ENCODE measurements at regions not wholly inside any gene's neighbourhood (a gene's known extent, or its start where the extent isn't known, plus 50 kb on each side); places are given as distances from the start of the nearest gene placed in this dataset.

DNA sequence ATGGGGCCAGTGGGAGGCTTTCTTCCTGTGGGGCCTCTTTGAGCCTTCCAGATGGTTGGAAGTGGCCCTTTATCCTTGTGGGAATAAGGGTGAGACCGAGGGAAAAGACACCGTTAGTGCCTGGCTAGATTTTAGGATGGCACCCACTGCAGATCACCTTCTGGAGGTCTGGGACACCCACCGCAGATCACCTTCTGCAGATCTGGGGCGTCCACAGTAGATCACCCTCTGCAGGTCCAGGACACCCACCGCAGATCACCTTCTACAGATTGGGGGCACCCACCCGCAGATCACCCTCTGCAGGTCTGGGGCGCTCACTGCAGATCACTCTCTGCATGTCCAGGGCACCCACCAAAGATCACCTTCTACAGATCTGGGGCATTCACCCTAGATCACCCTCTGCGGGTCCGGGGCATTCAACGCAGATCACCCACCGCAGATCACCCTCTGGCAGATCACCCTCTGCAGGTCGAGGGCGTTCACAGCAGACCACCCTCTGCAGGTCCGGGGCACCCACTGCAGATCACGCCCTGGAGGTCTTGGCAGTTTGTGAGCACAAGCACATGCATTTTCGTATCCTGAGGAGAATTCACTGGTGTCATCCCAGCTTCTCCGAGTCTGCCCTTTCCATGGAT is 153.4 kb upstream of the TSHZ3 start:
- DNase-seq, result no peak
- Mint-ChIP-seq H3K27me3 (peaks cover 18% of the 10 kb centered on the region), H3K27ac (no peak overlapping the region), H3K4me3 (no peak overlapping the region), H3K36me3 (ENCODE audit: low read depth) (no peaks in the 10 kb centered on the region), H3K9me3 (no peaks in the 10 kb centered on the region), H3K4me1 (ENCODE audit: low read depth) (no peaks in the 10 kb centered on the region)

DNA sequence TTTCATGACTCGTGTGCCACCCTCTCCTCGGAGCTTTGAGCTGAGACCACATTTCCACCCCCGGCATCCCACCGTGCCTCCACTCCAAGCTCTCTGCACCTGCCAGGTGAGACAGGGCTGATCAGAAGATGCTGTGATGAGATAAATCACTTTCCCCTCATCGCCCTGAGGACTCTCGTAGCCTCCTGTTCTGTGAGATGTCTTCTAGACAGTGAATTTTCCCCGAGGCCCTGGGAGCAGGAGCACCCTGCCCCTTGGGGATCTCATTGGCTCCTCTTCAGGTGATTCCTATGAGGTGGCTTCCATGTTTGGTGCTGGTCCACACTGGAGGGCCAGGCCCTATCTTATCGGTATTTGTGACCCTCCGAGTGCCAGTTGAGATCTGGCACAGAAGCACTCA is 154.0 kb upstream of the TSHZ3 start:
- Mint-ChIP-seq H3K27me3 (peaks cover 18% of the 10 kb centered on the region), H3K9me3 (no peaks in the 10 kb centered on the region), H3K4me1 (ENCODE audit: low read depth) (no peaks in the 10 kb centered on the region), H3K27ac (no peak overlapping the region), H3K36me3 (ENCODE audit: low read depth) (no peaks in the 10 kb centered on the region), H3K4me3 (no peak overlapping the region)
- no peak for DNase-seq

DNA sequence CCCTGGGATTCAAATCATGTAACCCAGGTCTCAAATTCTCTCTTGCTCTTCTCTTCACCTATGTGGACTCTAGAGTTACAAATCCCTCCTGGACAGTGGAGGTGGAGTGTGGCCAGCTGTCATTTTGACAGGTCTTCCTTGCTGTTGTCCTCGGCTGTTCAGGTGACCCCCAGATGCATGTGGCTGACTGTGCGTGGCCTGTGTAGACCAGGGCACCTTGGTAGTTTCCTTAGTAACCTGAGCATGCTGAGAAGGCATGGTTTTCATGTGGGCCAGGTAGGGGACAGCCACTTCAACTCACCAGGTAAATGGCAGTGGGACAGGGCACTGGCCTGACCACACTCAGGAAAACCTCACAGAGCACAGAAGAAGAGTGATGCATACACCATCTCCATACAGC is 155.0 kb upstream of the TSHZ3 start:
- no peak overlapping the region for H3K27ac Mint-ChIP-seq
- peaks cover 18% of the 10 kb centered on the region for H3K27me3 Mint-ChIP-seq
- DNase-seq, result no peak
- H3K36me3 Mint-ChIP-seq (ENCODE audit: low read depth), result no peaks in the 10 kb centered on the region
- H3K9me3 Mint-ChIP-seq, result no peaks in the 10 kb centered on the region
- no peak overlapping the region for H3K4me3 Mint-ChIP-seq
- no peaks in the 10 kb centered on the region for H3K4me1 Mint-ChIP-seq (ENCODE audit: low read depth)

DNA sequence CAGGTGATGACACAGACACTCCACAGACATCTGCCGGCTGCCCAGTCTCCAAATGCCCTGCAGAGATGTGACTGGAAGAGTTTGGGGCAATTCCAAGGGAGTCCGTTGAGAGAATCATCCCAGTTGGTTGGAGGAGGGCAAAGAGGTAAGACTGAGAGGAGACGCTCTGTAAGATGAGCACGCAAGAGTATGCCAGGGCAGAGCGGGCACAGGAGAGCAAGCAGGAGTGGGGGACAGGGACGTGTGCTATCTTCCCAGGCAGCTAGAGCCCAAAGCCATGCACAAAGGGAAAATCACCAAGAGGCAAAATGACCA is 156.3 kb upstream of the TSHZ3 start:
- no peak overlapping the region for H3K4me3 Mint-ChIP-seq
- H3K4me1 Mint-ChIP-seq (ENCODE audit: low read depth), result no peaks in the 10 kb centered on the region
- H3K27me3 Mint-ChIP-seq, result peaks cover 14% of the 10 kb centered on the region
- DNase-seq, result no peak
- H3K27ac Mint-ChIP-seq, result no peak overlapping the region
- H3K9me3 Mint-ChIP-seq, result no peaks in the 10 kb centered on the region
- no peaks in the 10 kb centered on the region for H3K36me3 Mint-ChIP-seq (ENCODE audit: low read depth)

DNA sequence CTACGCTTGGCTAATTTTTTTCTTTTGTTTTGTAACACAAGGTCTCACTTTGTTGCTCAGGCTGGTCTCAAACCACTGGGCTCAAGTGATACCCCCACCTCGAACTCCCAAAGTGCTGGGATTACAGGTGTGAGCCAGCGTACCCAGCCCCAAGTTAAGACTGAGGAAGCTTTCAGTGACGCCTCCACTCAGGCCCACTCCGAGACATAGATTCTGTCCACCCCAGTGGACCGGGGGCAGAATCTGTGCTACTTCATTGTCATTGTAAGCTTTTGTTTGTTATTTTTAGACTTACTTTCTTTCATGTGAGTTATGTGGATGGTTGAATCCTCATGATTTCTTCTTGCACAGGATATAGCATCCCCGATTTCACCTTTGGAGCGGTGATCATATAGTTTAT is 156.9 kb upstream of the TSHZ3 start:
- Mint-ChIP-seq H3K4me1 (ENCODE audit: low read depth) (no peaks in the 10 kb centered on the region), H3K4me3 (no peak overlapping the region), H3K36me3 (ENCODE audit: low read depth) (no peaks in the 10 kb centered on the region), H3K27me3 (peaks cover 14% of the 10 kb centered on the region), H3K27ac (no peak overlapping the region), H3K9me3 (no peaks in the 10 kb centered on the region)
- no peak for DNase-seq

DNA sequence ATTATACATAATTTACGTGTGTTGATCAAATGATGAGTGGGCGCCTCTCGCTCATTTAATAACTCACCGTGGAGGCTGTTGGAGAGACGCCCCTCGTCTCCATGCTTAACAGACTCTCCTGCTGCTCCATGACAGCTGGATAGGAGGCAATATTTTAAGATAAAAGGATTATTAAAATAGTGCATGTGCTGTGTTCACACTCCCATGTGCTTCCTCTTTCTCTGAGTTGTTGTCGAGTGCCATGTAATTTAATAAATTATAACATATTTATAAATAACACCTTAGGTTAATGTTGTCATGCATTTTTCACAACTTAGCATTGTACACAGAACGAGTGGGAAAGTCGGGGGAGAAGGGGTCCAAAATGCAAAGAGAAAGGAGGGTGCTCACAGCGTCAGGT is 161.4 kb upstream of the TSHZ3 start:
- H3K4me3 Mint-ChIP-seq, result no peak overlapping the region
- no peaks in the 10 kb centered on the region for H3K36me3 Mint-ChIP-seq (ENCODE audit: low read depth)
- DNase-seq, result no peak
- peaks cover 3% of the 10 kb centered on the region for H3K27me3 Mint-ChIP-seq
- H3K4me1 Mint-ChIP-seq (ENCODE audit: low read depth), result no peaks in the 10 kb centered on the region
- no peak overlapping the region for H3K27ac Mint-ChIP-seq
- H3K9me3 Mint-ChIP-seq, result no peaks in the 10 kb centered on the region

DNA sequence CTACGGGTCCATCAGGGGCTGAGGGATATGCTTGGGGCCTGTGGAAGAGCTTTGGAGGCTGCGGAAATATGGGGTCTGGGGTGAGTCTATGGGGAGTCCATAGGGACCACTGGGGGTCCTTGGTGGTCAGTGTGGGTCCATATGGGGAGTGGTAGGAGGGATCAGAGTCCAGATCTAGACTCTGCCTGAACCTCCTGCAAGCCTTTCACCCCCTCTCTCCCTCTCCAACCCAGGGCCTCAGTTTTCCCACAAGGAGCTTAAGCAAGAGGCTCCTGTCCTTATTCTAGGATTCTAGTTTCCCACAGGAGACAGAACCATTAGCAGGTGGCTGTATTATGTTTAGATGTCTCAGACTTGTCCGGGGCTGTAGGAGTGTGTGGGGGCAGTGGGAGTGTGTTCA is 161.9 kb upstream of the TSHZ3 start:
- H3K4me3 Mint-ChIP-seq, result no peak overlapping the region
- no peaks in the 10 kb centered on the region for H3K36me3 Mint-ChIP-seq (ENCODE audit: low read depth)
- H3K27ac Mint-ChIP-seq, result no peak overlapping the region
- no peak for DNase-seq
- no peaks in the 10 kb centered on the region for H3K4me1 Mint-ChIP-seq (ENCODE audit: low read depth)
- no peaks in the 10 kb centered on the region for H3K9me3 Mint-ChIP-seq
- H3K27me3 Mint-ChIP-seq, result peaks cover 3% of the 10 kb centered on the region

DNA sequence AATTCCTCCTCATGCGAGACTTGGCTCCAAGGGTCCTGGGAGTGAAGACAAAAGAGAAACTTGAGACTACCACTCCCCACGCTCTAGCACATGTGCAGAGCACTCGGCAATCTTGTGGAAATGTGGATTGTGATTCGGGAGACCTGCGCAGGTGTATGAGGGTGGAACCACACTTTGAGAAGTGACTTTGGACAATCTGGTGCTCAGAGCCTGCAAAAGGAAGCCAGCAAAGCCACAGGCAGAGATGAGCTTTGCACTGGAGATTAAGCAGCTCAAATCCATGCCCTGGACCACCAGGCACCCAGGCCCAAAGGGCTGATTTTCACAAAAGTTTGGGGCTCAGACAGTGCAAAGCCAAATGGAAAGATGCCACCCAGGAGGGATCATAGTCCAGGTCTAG is 162.5 kb upstream of the TSHZ3 start:
- Mint-ChIP-seq H3K36me3 (ENCODE audit: low read depth) (no peaks in the 10 kb centered on the region), H3K9me3 (no peaks in the 10 kb centered on the region), H3K4me1 (ENCODE audit: low read depth) (no peaks in the 10 kb centered on the region), H3K27me3 (peaks cover 3% of the 10 kb centered on the region), H3K4me3 (no peak overlapping the region), H3K27ac (no peak overlapping the region)
- no peak for DNase-seq

DNA sequence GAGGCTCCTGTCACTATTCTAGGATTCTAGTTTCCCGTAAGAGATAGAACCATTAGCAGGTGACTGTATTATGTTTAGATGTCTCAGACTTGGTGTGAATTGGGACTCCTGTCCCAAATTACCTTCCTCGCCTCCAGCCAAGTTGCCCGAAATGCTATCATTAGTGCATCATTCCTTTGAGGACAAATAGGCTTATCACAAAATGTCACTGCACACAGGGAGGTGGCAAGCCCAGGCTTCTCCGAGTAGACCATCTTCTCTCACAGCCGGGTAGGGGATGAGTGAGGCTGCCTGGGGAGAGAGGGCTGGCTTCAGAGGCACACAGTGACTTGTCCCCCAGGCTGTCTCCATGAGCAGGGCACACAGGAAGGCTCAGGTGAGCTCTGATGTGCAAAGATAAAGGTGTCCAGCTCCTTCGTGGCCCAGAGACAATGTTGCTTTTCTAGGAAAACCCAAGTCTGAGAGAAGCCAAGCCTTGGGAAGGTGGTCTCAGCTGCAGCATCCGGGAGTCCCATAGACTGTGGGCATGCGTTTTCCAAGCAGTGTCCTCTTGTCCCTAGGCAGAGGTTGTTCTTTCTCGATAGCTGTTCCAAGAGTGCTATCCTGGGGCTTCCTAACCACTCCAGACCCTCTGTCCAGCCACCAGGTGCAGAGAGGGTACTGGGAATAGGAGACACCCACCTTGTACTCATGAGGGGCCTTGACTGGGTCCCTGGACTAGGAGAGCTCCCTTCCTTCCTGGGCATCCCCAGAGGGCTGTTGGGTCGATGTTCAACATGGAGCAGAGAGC is 163.1 kb upstream of the TSHZ3 start:
- no peak for DNase-seq
- Mint-ChIP-seq H3K27me3 (peaks cover 3% of the 10 kb centered on the region), H3K4me3 (no peak overlapping the region), H3K4me1 (ENCODE audit: low read depth) (no peaks in the 10 kb centered on the region), H3K36me3 (ENCODE audit: low read depth) (no peaks in the 10 kb centered on the region), H3K27ac (no peak overlapping the region), H3K9me3 (no peaks in the 10 kb centered on the region)

DNA sequence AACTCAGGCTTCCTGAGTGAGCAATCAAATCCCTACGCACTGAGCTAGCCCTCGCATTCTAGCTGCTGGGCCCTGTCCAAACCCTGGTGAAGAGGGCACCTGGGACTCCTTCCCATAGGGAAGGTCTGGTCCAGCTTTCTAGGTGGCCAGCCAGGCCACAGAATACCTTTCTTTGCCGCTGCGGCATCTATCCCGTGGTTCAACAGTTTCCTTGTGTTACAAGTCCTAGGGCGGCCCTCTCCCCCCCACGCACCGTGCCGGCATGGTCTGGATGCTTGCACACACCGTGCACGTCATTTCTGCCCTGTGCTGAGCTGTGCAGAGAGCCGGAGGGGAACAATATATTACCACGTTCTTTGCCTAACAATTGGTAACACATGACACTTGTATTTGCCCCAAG is 164.6 kb upstream of the TSHZ3 start:
- no peaks in the 10 kb centered on the region for H3K4me1 Mint-ChIP-seq (ENCODE audit: low read depth)
- no peak overlapping the region for H3K27ac Mint-ChIP-seq
- no peak overlapping the region for H3K4me3 Mint-ChIP-seq
- no peaks in the 10 kb centered on the region for H3K36me3 Mint-ChIP-seq (ENCODE audit: low read depth)
- peaks cover 3% of the 10 kb centered on the region for H3K27me3 Mint-ChIP-seq
- no peak for DNase-seq
- H3K9me3 Mint-ChIP-seq, result no peaks in the 10 kb centered on the region

DNA sequence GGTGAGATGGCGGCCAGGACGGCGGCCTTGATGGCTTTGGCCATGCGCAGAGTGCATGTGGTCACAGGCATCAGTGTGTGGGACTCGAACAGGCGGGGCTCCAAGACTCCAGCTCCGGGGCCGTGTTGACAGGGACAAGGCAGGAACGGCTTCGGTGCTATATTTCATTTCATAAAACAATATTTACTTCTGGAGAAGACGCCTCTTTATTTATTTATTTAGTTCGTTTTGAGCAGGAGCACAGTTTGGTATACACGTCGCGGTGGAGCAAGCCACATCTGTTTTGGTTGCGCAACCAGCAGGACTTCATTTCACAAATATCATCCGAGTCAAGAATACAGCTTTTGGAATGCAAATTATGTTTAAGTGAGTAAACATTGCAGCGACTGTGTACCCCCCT is 166.7 kb upstream of the TSHZ3 start:
- no peak for DNase-seq
- H3K4me3 Mint-ChIP-seq, result no peak overlapping the region
- H3K27ac Mint-ChIP-seq, result no peak overlapping the region
- no peaks in the 10 kb centered on the region for H3K36me3 Mint-ChIP-seq (ENCODE audit: low read depth)
- no peaks in the 10 kb centered on the region for H3K4me1 Mint-ChIP-seq (ENCODE audit: low read depth)
- peaks cover 9% of the 10 kb centered on the region for H3K9me3 Mint-ChIP-seq
- peaks cover 3% of the 10 kb centered on the region for H3K27me3 Mint-ChIP-seq

DNA sequence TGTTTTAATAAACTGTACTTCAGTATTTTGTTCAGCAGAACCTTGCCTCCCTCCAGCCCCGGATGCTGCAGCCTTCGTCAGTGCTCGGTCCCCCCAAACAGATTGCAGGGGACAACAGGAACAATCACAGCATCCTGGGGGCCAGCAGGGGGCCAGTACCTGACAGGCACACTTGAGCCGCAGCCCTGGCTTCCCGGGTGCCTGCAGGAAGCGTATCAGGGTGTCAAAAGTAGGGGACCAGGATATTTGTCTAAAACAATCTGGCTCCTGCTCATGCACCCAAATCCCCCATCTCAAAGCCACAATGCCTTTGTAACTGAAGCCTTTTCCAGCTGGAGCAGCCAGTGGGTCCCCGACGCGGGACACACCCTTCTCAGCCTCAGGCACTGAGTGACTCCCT is 167.5 kb upstream of the TSHZ3 start:
- Mint-ChIP-seq H3K4me3 (no peak overlapping the region), H3K9me3 (peaks cover 10% of the 10 kb centered on the region), H3K27me3 (peaks cover 3% of the 10 kb centered on the region), H3K4me1 (ENCODE audit: low read depth) (no peaks in the 10 kb centered on the region), H3K27ac (no peak overlapping the region), H3K36me3 (ENCODE audit: low read depth) (no peaks in the 10 kb centered on the region)
- DNase-seq, result no peak

DNA sequence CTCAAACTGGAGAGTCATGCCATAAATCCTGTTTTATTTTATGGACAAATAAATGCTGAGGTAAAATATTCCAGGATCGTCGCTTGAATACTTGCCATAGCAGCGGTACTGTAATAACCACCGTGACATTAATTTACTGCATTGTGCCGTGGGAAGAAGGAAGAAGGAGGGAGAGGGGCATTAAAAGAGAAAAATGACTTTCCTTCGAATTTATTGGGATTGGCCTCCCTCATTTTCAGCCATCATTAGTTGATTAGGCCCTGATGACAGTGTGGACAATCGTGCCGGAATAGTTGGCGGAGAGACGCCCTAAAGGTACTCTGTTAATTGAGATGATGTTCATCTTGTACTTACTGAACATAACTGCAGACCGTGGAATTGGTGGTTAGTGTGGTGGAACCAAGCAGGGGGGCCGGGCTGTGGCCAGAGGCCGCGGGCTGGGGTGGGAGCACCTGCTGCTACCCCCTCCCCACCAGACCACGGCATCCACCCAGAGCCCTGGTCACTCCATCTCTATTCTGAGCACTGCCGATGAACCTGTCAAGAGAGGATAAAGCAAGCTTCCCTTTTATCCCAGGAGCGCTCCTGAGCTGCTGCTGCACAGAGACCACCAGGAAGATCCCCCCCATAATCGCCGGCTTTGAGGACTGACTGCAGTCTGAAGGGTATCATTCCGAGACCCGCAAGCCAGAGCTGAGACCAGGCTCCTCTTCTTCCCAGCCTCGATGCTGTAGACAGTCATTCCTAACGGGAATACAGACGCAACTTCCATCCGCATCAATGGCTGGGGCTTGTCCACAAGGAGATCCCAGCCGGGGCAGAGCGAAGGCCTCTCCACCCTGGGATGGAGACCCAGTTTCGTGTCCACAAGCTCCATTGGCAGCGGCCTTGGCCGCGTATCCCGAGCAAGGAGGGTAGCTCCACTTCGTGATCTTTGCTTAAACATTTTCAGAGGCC is 168.3 kb upstream of the TSHZ3 start:
- Mint-ChIP-seq H3K9me3 (peaks cover 10% of the 10 kb centered on the region), H3K4me3 (no peak overlapping the region), H3K36me3 (ENCODE audit: low read depth) (no peaks in the 10 kb centered on the region), H3K27me3 (peaks cover 3% of the 10 kb centered on the region), H3K27ac (no peak overlapping the region), H3K4me1 (ENCODE audit: low read depth) (no peaks in the 10 kb centered on the region)
- no peak for DNase-seq

DNA sequence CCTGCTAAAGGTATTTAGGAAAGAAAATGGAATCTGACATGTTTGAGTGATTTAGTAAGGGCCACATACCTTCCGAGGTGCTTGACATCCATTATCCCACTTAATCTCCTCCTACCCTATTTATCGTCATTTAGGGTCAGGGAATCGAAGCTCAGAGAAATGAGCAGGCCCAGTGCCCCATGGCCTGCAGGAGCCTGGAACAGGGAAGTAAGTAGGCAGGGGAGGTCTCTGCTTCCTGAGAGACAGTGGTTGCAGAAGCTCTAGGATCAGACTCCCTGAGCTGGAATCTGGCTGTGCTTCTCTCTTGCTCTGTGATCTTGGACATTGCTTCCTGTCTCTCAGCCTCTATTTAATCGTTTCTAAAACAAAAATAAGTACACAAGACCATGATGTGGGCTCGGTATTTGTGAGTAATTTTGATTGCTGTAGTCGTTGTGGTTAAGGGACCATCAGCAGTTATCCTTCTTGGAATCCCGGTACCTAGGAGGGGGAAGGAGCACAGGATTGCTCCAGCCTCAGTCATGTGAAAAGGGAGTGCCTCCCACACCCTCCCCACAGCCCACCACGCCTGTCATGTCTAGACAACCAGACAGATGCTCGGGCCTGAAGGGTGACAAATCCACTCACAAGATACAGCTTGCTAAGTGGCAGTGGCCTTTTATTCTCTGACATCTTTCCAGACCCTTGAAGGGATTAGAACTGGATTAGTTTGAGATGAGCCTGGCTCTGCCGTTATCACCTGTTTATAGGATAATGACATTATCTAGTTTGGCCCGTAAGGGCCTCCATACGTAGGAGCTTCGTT is 169.2 kb upstream of the TSHZ3 start:
- H3K27me3 Mint-ChIP-seq, result no peaks in the 10 kb centered on the region
- H3K36me3 Mint-ChIP-seq (ENCODE audit: low read depth), result no peaks in the 10 kb centered on the region
- no peaks in the 10 kb centered on the region for H3K4me1 Mint-ChIP-seq (ENCODE audit: low read depth)
- no peak overlapping the region for H3K27ac Mint-ChIP-seq
- no peak overlapping the region for H3K4me3 Mint-ChIP-seq
- DNase-seq, result no peak
- H3K9me3 Mint-ChIP-seq, result peaks cover 10% of the 10 kb centered on the region

Data from activated T-cell treated with anti-CD3 and anti-CD28 coated beads, Interleukin-2, amount 50 U/mL, for 24 hours (primary cell).